Glomerular endothelial cell (primary cell): ENCODE measurements at regions not wholly inside any gene's neighbourhood (a gene's known extent, or its start where the extent isn't known, plus 50 kb on each side); places are given as distances from the start of the nearest gene placed in this dataset.

Source experiments
- DNase-seq: peaks from one replicate; pipeline ENCODE4 v3.0.0-alpha.2; 2011; ENCODE audit warnings: low read depth, low spot score; ENCODE audit errors: extremely low read depth

- no peak for DNase-seq
Observed at GRCh38 chr18:75815767-75816166, 388.3 kb upstream of the SMIM21 start.

- no peak for DNase-seq
Observed at GRCh38 chr18:75812761-75813160, 385.3 kb upstream of the SMIM21 start.

GRCh38 chr18:75810961-75811551, 383.6 kb upstream of the SMIM21 start:
- no peak for DNase-seq

GRCh38 chr18:75810516-75810915, 383.0 kb upstream of the SMIM21 start:
- no peak for DNase-seq

GRCh38 chr18:75809926-75810255, 382.4 kb upstream of the SMIM21 start:
- no peak for DNase-seq

GRCh38 chr18:75809151-75809925, 381.8 kb upstream of the SMIM21 start:
- DNase-seq = no peak

GRCh38 chr18:75805265-75805664, 377.8 kb upstream of the SMIM21 start:
- no peak for DNase-seq

GRCh38 chr18:75802681-75803080, 375.2 kb upstream of the SMIM21 start:
- no peak for DNase-seq

- DNase-seq = no peak
Observed at GRCh38 chr18:75801178-75801577, 373.7 kb upstream of the SMIM21 start.

GRCh38 chr18:75800331-75800648, 372.8 kb upstream of the SMIM21 start:
- no peak for DNase-seq

GRCh38 chr18:75799449-75800330, 372.2 kb upstream of the SMIM21 start:
- no peak for DNase-seq

GRCh38 chr18:75797046-75797445, 369.5 kb upstream of the SMIM21 start:
- no peak for DNase-seq

GRCh38 chr18:75790796-75791195, 363.3 kb upstream of the SMIM21 start:
- DNase-seq = no peak

GRCh38 chr18:75790111-75790510, 362.6 kb upstream of the SMIM21 start:
- DNase-seq = no peak

- DNase-seq = no peak
Observed at GRCh38 chr18:75785834-75786233, 358.3 kb upstream of the SMIM21 start.

- no peak for DNase-seq
Observed at GRCh38 chr18:75785206-75785605, 357.7 kb upstream of the SMIM21 start.

- no peak for DNase-seq
Observed at GRCh38 chr18:75784390-75784789, 356.9 kb upstream of the SMIM21 start.

- no peak for DNase-seq
Observed at GRCh38 chr18:75783566-75784281, 356.2 kb upstream of the SMIM21 start.

- DNase-seq = no peak
Observed at GRCh38 chr18:75782826-75783225, 355.3 kb upstream of the SMIM21 start.

- no peak for DNase-seq
Observed at GRCh38 chr18:75782204-75782603, 354.7 kb upstream of the SMIM21 start.

- no peak for DNase-seq
Observed at GRCh38 chr18:75779910-75780309, 352.4 kb upstream of the SMIM21 start.
